GM21619 (cell line): ENCODE measurements at regions not wholly inside any gene's neighbourhood (a gene's known extent, or its start where the extent isn't known, plus 50 kb on each side); places are given as distances from the start of the nearest gene placed in this dataset.
"Not testable (repeated sequence)": the region's sequence is repeated elsewhere in the genome, so short reads cannot be mapped to it uniquely, and the experiment has no call there.

Experiments
- ATAC-seq: cut with Tn5 transposase; IDR thresholded peaks from one replicate; pipeline ENCODE4 v1.9.1; 2021; ENCODE audit not compliant: unreplicated experiment

- ATAC-seq, result no peak
Measured at GRCh38 chr3:88000853-88001252, 58.0 kb downstream of the CGGBP1 start.

- no peak for ATAC-seq
Measured at GRCh38 chr3:87997966-87998365, 60.8 kb downstream of the CGGBP1 start.

- peak; percentile 95 for ATAC-seq
Measured at GRCh38 chr3:87997298-87997697, 61.5 kb downstream of the CGGBP1 start.

GRCh38 chr3:87996882-87997281 is 61.9 kb downstream of the CGGBP1 start:
- ATAC-seq, result peak; percentile 9

- no peak for ATAC-seq
Measured at GRCh38 chr3:87993566-87993965, 65.2 kb downstream of the CGGBP1 start.

GRCh38 chr3:87987952-87988351 is 70.9 kb downstream of the CGGBP1 start:
- no peak for ATAC-seq

- no peak for ATAC-seq
Measured at GRCh38 chr3:87982421-87982820, 76.4 kb downstream of the CGGBP1 start.

GRCh38 chr3:87979527-87979926 is 79.3 kb downstream of the CGGBP1 start:
- ATAC-seq, result no peak

- no peak for ATAC-seq
Measured at GRCh38 chr3:87977765-87978164, 81.0 kb downstream of the CGGBP1 start.

GRCh38 chr3:87975716-87976115 is 83.1 kb downstream of the CGGBP1 start:
- ATAC-seq, result no peak

- no peak for ATAC-seq
Measured at GRCh38 chr3:87973906-87974305, 84.9 kb downstream of the CGGBP1 start.

- no peak for ATAC-seq
Measured at GRCh38 chr3:87969620-87970019, 89.2 kb downstream of the CGGBP1 start.

- ATAC-seq, result no peak
Measured at GRCh38 chr3:87968668-87969067, 90.1 kb downstream of the CGGBP1 start.

GRCh38 chr3:87958289-87958688 is 100.5 kb downstream of the CGGBP1 start:
- no peak for ATAC-seq

- ATAC-seq, result no peak
Measured at GRCh38 chr3:87957575-87957974, 101.2 kb downstream of the CGGBP1 start.

- no peak for ATAC-seq
Measured at GRCh38 chr3:87949879-87950208, 109.0 kb downstream of the CGGBP1 start.

GRCh38 chr3:87949189-87949878 is 109.5 kb downstream of the CGGBP1 start:
- peak; percentile 91 for ATAC-seq

- not testable (repeated sequence) for ATAC-seq
Measured at GRCh38 chr3:87946007-87946406, 112.8 kb downstream of the CGGBP1 start.

- ATAC-seq, result not testable (repeated sequence)
Measured at GRCh38 chr3:87942256-87942655, 116.5 kb downstream of the CGGBP1 start.

- ATAC-seq, result no peak
Measured at GRCh38 chr3:87924485-87924884, 134.3 kb downstream of the CGGBP1 start.

GRCh38 chr3:87920549-87920948 is 138.3 kb downstream of the CGGBP1 start:
- no peak for ATAC-seq

- no peak for ATAC-seq
Measured at GRCh38 chr3:87901141-87901540, 157.7 kb downstream of the CGGBP1 start.

- no peak for ATAC-seq
Measured at GRCh38 chr3:87900061-87900460, 158.7 kb downstream of the CGGBP1 start.
